Stomach smooth muscle (tissue), 2 donors: ENCODE measurements at regions not wholly inside any gene's neighbourhood (a gene's known extent, or its start where the extent isn't known, plus 50 kb on each side); places are given as distances from the start of the nearest gene placed in this dataset.

ENCODE experiments used
- H3K27ac ChIP-seq: one replicate; pipeline ENCODE4 v1.7.0; 2013; ENCODE audit warnings: mild to moderate bottlenecking, low read length, inconsistent platforms
- H3K27me3 ChIP-seq, 2 donors: one replicate each; pipeline ENCODE4 v1.7.0; 2013; ENCODE audit warnings: low read length in 2 of 2; ENCODE audit not compliant: insufficient read depth in 2 of 2, control insufficient read depth in 1 of 2
- H3K36me3 ChIP-seq, 2 donors: one replicate each; pipeline ENCODE4 v1.7.0; 2013; ENCODE audit warnings: low read length in 2 of 2; ENCODE audit not compliant: control insufficient read depth in 2 of 2, insufficient read depth in 2 of 2
- H3K4me1 ChIP-seq: one replicate; pipeline ENCODE4 v1.7.0; 2013; ENCODE audit warnings: low read length; ENCODE audit not compliant: control insufficient read depth, insufficient read depth
- H3K4me3 ChIP-seq, 2 donors: one replicate each; pipeline ENCODE4 v1.7.0; 2013; ENCODE audit warnings: low read length in 2 of 2
- H3K9ac ChIP-seq, 2 donors: one replicate each; pipeline ENCODE4 v1.7.0; 2013; ENCODE audit warnings: low read length in 2 of 2, mild to moderate bottlenecking in 1 of 2
- H3K9me3 ChIP-seq, 2 donors: one replicate each; pipeline ENCODE4 v1.7.0; 2013; ENCODE audit warnings: low read length in 2 of 2; ENCODE audit not compliant: control insufficient read depth in 2 of 2
- donor health status: healthy.
- donor health status: Pancreatic carcinoma.

GRCh38 chr10:62577076-62577475 is 202.9 kb downstream of the ZNF365 start:
- no peaks in the 10 kb centered on the region for H3K36me3 ChIP-seq
- peaks cover 0 to 3% of the 10 kb centered on the region in 2 donors for H3K27me3 ChIP-seq
- no peaks in the 10 kb centered on the region for H3K9me3 ChIP-seq
- no peak overlapping the region for H3K27ac ChIP-seq
- no peak overlapping the region for H3K4me3 ChIP-seq
- H3K4me1 ChIP-seq: no peaks in the 10 kb centered on the region
- no peak overlapping the region for H3K9ac ChIP-seq

DNA sequence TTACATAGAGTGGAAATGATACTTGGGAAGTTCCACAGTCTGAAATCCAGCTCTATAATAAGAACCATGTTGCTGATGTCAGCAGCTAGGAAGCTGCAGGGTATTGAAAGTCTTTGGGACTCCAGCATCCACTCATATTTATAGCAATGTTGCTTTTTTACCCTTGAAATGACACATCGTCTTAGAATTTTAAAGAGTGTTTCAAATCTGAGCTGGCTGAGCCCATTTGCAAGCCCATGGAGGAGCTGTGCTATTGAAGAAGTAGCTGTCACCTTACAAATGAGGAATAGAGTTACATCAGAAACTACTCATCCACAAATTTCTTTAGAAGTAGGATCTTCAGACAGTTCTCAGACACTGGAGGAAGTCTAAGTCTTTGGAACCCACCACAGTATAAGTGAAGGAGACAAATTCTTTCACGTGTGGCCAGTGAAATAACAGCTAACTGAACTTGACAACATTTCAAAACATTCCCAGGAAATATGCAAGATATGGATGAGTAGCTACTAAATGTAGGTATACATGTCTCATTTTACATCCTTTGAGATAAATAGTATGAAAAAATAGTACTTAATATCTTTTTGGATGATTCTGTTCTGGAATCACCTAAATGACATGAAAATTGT is 203.6 kb downstream of the ZNF365 start:
- no peak overlapping the region for H3K4me3 ChIP-seq
- peaks cover 0 to 3% of the 10 kb centered on the region in 2 donors for H3K27me3 ChIP-seq
- H3K4me1 ChIP-seq: no peaks in the 10 kb centered on the region
- H3K9ac ChIP-seq: no peak overlapping the region
- no peak overlapping the region for H3K27ac ChIP-seq
- H3K36me3 ChIP-seq: no peaks in the 10 kb centered on the region
- H3K9me3 ChIP-seq: no peaks in the 10 kb centered on the region

DNA sequence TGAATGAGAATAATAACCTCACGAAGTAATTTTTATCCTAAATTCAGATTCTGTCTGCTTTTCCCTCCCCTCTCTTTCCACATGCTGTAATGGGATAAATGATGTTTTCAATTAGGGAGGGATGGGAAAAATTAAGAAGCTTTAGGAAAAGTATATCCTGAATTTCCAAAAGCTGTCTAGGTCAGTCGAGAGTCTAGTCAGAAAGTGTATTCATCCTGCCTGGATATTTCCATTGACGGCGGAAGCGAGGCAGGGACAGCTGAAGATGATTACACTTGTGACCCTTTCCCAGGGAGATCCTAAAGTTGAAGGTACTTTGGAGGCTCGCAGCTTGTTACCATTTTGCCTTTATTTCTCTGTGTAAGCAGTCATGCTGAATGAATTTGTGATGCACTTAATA is 204.1 kb downstream of the ZNF365 start:
- Histone ChIP-seq H3K9me3 (no peaks in the 10 kb centered on the region), H3K27ac (no peak overlapping the region), H3K4me3 (no peak overlapping the region), H3K27me3 (peaks cover 0 to 3% of the 10 kb centered on the region in 2 donors), H3K36me3 (no peaks in the 10 kb centered on the region), H3K9ac (no peak overlapping the region), H3K4me1 (no peaks in the 10 kb centered on the region)

GRCh38 chr10:62578916-62579315 is 204.7 kb downstream of the ZNF365 start:
- no peaks in the 10 kb centered on the region for H3K36me3 ChIP-seq

DNA sequence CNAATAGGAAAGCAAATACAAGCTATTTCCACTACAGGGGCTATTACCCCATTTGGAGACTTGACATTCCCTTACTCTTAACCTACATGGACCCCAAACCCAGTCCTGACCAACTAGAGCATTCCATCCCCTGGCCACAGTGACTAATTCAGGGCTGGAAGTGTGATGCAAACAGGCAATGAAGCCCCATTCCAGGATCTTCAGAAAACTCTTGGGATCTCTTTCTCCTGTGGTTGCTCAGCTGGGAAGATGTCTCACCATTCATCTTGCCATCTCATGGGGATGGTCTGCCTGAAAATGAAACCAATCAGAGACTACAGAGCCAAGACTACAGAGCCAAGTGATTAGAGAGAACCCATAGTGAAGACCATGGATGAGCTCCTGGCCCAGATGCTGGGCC is 206.2 kb downstream of the ZNF365 start:
- no peaks in the 10 kb centered on the region for H3K36me3 ChIP-seq
- no peaks in the 10 kb centered on the region for H3K4me1 ChIP-seq
- peaks cover 0 to 2% of the 10 kb centered on the region in 2 donors for H3K27me3 ChIP-seq
- H3K9me3 ChIP-seq: no peaks in the 10 kb centered on the region
- no peak overlapping the region for H3K4me3 ChIP-seq
- H3K9ac ChIP-seq: no peak overlapping the region
- H3K27ac ChIP-seq: no peak overlapping the region

More at GRCh38 chr10:62578916-62579315, 204.7 kb downstream of the ZNF365 start:
- no peak overlapping the region for H3K4me3 ChIP-seq
- H3K9ac ChIP-seq: no peak overlapping the region
- peaks cover 0 to 2% of the 10 kb centered on the region in 2 donors for H3K27me3 ChIP-seq
- no peak overlapping the region for H3K27ac ChIP-seq
- no peaks in the 10 kb centered on the region for H3K4me1 ChIP-seq
- H3K9me3 ChIP-seq: no peaks in the 10 kb centered on the region

GRCh38 chr10:62581351-62581750 is 207.2 kb downstream of the ZNF365 start:
- Histone ChIP-seq H3K9ac (no peak overlapping the region), H3K27ac (no peak overlapping the region), H3K27me3 (no peaks in the 10 kb centered on the region), H3K4me1 (no peaks in the 10 kb centered on the region), H3K4me3 (no peak overlapping the region), H3K36me3 (no peaks in the 10 kb centered on the region), H3K9me3 (no peaks in the 10 kb centered on the region)

DNA sequence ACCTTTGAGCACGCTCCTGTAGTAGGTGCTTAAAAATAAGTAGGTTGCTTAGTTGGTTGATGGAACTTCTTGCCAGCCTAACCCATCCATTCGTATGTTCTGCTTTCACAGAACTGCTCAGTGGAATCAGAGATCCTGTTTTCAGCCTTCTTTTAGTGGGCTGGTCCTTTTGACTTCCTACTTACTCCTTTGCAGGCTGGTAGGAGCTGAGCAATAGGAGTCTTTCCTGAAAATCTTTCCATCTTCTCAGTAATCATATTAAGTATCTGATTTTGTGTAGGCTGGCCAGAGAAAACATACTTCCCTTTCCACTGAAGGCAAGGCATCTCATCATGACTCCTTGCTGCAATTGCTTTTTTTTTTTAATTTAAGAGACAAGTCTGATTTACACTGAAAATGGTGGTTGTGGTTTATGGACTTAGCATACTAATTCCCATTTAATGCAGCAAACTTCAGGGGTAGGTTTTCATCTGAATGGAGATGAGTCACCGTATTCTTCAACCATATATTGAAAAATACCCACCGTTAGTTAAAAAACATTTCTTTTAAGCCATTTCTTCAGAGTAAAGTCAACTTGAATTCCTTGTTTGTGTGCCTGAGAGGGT is 208.0 kb downstream of the ZNF365 start:
- H3K27me3 ChIP-seq: no peaks in the 10 kb centered on the region
- no peak overlapping the region for H3K9ac ChIP-seq
- no peak overlapping the region for H3K4me3 ChIP-seq
- H3K9me3 ChIP-seq: no peaks in the 10 kb centered on the region
- no peaks in the 10 kb centered on the region for H3K4me1 ChIP-seq
- H3K27ac ChIP-seq: no peak overlapping the region
- no peaks in the 10 kb centered on the region for H3K36me3 ChIP-seq

GRCh38 chr10:62582804-62583208 is 208.6 kb downstream of the ZNF365 start:
- no peak overlapping the region for H3K9ac ChIP-seq
- H3K4me1 ChIP-seq: no peaks in the 10 kb centered on the region
- no peaks in the 10 kb centered on the region for H3K36me3 ChIP-seq
- H3K9me3 ChIP-seq: no peaks in the 10 kb centered on the region
- H3K27ac ChIP-seq: no peak overlapping the region
- H3K4me3 ChIP-seq: no peak overlapping the region
- H3K27me3 ChIP-seq: no peaks in the 10 kb centered on the region

DNA sequence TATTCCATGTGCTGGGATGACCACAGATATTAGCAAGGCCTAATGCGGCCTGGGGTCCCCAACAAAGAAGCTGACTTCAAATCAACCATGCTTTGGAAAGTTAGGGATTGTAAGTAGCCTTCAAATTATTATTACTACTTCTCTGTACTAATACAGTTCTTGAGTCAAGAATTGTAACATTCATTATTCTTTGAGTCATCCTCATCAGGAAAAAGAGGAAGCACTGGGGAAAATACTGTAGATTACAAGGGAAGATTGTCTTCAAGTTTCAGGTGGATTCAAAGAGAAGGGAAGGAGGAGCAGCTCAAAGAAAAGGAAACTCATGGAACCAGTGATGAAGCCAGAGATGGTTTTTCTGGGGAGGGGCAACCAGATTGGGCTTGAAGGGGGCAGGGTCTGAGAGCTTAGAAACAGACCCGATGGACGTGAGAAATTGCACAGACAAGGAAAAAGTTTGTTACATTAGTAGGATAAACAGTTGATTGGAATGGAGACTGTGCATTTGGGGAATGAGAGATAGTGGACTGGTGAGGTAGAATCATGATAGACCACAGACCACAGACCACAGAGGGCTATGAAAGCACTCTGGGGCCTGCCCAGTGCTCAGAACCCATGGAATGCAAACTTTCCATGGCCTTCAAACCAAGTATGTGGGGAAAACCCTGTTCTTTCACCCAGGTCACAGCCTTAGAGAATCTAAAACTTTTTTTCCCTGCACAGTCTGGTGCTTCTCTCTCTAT is 209.9 kb downstream of the ZNF365 start:
- peak overlapping the region; percentile 3 for H3K27ac ChIP-seq
- no peaks in the 10 kb centered on the region for H3K4me1 ChIP-seq

GRCh38 chr10:62584731-62585130 is 210.6 kb downstream of the ZNF365 start:
- Histone ChIP-seq H3K4me1 (no peaks in the 10 kb centered on the region), H3K27me3 (peaks cover 0 to 2% of the 10 kb centered on the region in 2 donors), H3K27ac (peak overlapping the region; percentile 3), H3K4me3 (no peak overlapping the region), H3K36me3 (no peaks in the 10 kb centered on the region), H3K9me3 (no peaks in the 10 kb centered on the region), H3K9ac (no peak overlapping the region)

More for the DNA sequence above, 209.9 kb downstream of the ZNF365 start:
- Histone ChIP-seq H3K27me3 (no peaks in the 10 kb centered on the region), H3K36me3 (no peaks in the 10 kb centered on the region), H3K9me3 (no peaks in the 10 kb centered on the region), H3K4me3 (no peak overlapping the region), H3K9ac (no peak overlapping the region)
